Ishikawa (cell line): ENCODE measurements at regions not wholly inside any gene's neighbourhood (a gene's known extent, or its start where the extent isn't known, plus 50 kb on each side); places are given as distances from the start of the nearest gene placed in this dataset.
A peak's percentile ranks its signal among the peaks of the same experiment; 100 is the strongest.

Experiments used
- CEBPB ChIP-seq: IDR thresholded peaks from 2 replicates; pipeline ENCODE4 v1.6.1; 2012
- CREB1 ChIP-seq: IDR thresholded peaks from 2 replicates; pipeline ENCODE4 v1.6.1; 2012; ENCODE audit warnings: low read depth
- EGR1 ChIP-seq: IDR thresholded peaks from 2 replicates; pipeline ENCODE4 v1.6.1; 2012
- EP300 ChIP-seq: IDR thresholded peaks from 2 replicates; pipeline ENCODE4 v1.6.1; 2012; ENCODE audit warnings: borderline replicate concordance
- FOXM1 ChIP-seq: IDR thresholded peaks from 2 replicates; pipeline ENCODE4 v1.6.1; 2012; ENCODE audit warnings: low read depth, borderline replicate concordance
- MAX ChIP-seq: IDR thresholded peaks from 2 replicates; pipeline ENCODE4 v1.6.1; 2012
- NFIC ChIP-seq: IDR thresholded peaks from 2 replicates; pipeline ENCODE4 v1.6.1; 2012
- RAD21 ChIP-seq: IDR thresholded peaks from 2 replicates; pipeline ENCODE4 v1.6.1; 2012; ENCODE audit warnings: low read depth
- REST ChIP-seq: IDR thresholded peaks from 2 replicates; pipeline ENCODE4 v1.6.1; 2012; ENCODE audit warnings: low read depth, mild to moderate bottlenecking
- TAF1 ChIP-seq: IDR thresholded peaks from 2 replicates; pipeline ENCODE4 v1.6.1; 2012; ENCODE audit warnings: low read depth, mild to moderate bottlenecking
- TCF12 ChIP-seq: IDR thresholded peaks from 2 replicates; pipeline ENCODE4 v1.6.1; 2012; ENCODE audit warnings: low read depth
- TEAD4 ChIP-seq: IDR thresholded peaks from 2 replicates; pipeline ENCODE4 v1.6.1; 2012
- USF1 ChIP-seq: IDR thresholded peaks from 2 replicates; pipeline ENCODE4 v1.6.1; 2012
- YY1 ChIP-seq: IDR thresholded peaks from 2 replicates; pipeline ENCODE4 v1.6.1; 2012; ENCODE audit warnings: low read depth
- ZBTB7A ChIP-seq: IDR thresholded peaks from 2 replicates; pipeline ENCODE4 v1.6.1; 2012; ENCODE audit warnings: low read depth

GRCh38 chr7:26054386-26054785 is 97.6 kb upstream of the NFE2L3 start:
- no peak for TF ChIP-seq CREB1
- no peak for TF ChIP-seq USF1
- no peak for TF ChIP-seq REST
- no peak for TF ChIP-seq CEBPB
- TF ChIP-seq YY1 = no peak
- no peak for TF ChIP-seq EGR1
- no peak for TF ChIP-seq EP300

- TF ChIP-seq YY1 (no peak), FOXM1 (no peak), REST (no peak), RAD21 (no peak), EP300 (no peak), CEBPB (no peak), TCF12 (no peak), ZBTB7A (no peak), CREB1 (no peak), EGR1 (no peak), TAF1 (no peak), MAX (no peak), TEAD4 (no peak), USF1 (no peak), NFIC (no peak)
These were observed 96.8 kb upstream of the NFE2L3 start for GRCh38 chr7:26055241-26055640.

GRCh38 chr7:26060733-26061677 is 91.0 kb upstream of the NFE2L3 start:
- TF ChIP-seq TEAD4 = no peak; the same call in 1 of the 2 replicates
- TF ChIP-seq NFIC = peak; percentile 76
- TF ChIP-seq MAX = no peak
- 0 out of 2 replicates have a peak, but pooled peaks have one; percentile 12 for TF ChIP-seq EP300

GRCh38 chr7:26061678-26062603 is 90.1 kb upstream of the NFE2L3 start:
- TF ChIP-seq REST = no peak
- TF ChIP-seq RAD21 = peak; percentile 85
